ENCODE measurements at regions not wholly inside any gene's neighbourhood (a gene's known extent, or its start where the extent isn't known, plus 50 kb on each side); places are given as distances from the start of the nearest gene placed in this dataset.
"Not testable (repeated sequence)": the region's sequence is repeated elsewhere in the genome, so short reads cannot be mapped to it uniquely, and the experiment has no call there.

- H3K27ac Mint-ChIP-seq, result no peak overlapping the region
- no peak for ATAC-seq
- no peak for TF ChIP-seq CTCF (IDR thresholded peaks at IDR 0.05)
- DNase-seq, result no peak
- no peak overlapping the region for H3K4me3 Mint-ChIP-seq
- H3K4me1 ChIP-seq (ENCODE audit: control insufficient read depth, insufficient read depth, low read length), result no peaks in the 10 kb centered on the region
- H3K9me3 ChIP-seq (ENCODE audit: control insufficient read depth, insufficient read depth, low read length), result no peaks in the 10 kb centered on the region
- no peaks in the 10 kb centered on the region for H3K36me3 Mint-ChIP-seq
- intact Hi-C loops (cut with micrococcal nuclease), result no loop called here
- H3K27me3 ChIP-seq (ENCODE audit: control insufficient read depth, insufficient read depth, low read length), result peaks cover 5% of the 10 kb centered on the region
- no peaks in the 10 kb centered on the region for H3K9me3 Mint-ChIP-seq
- H3K27me3 Mint-ChIP-seq (ENCODE audit: low read depth in 2 of 2), result peaks cover 22 to 32% of the 10 kb centered on the region in 2 donors
- H3K4me1 Mint-ChIP-seq, result no peaks in the 10 kb centered on the region
- H3K27ac ChIP-seq (ENCODE audit: low read length), result no peak overlapping the region
- no peak overlapping the region for H3K4me3 ChIP-seq (ENCODE audit: low read length)
- H3K36me3 ChIP-seq (ENCODE audit: control insufficient read depth, insufficient read depth, low read length), result no peaks in the 10 kb centered on the region
Observed at GRCh38 chr2:204160989-204161388, 224.4 kb downstream of the ICOS start.

GRCh38 chr2:204161886-204162285 is 225.3 kb downstream of the ICOS start:
- intact Hi-C loops (cut with micrococcal nuclease), result no loop called here
- Histone ChIP-seq H3K4me3 (ENCODE audit: low read length) (no peak overlapping the region), H3K36me3 (ENCODE audit: control insufficient read depth, insufficient read depth, low read length) (no peaks in the 10 kb centered on the region), H3K9me3 (ENCODE audit: control insufficient read depth, insufficient read depth, low read length) (no peaks in the 10 kb centered on the region), H3K4me1 (ENCODE audit: control insufficient read depth, insufficient read depth, low read length) (no peaks in the 10 kb centered on the region), H3K27ac (ENCODE audit: low read length) (no peak overlapping the region), H3K27me3 (ENCODE audit: control insufficient read depth, insufficient read depth, low read length) (peaks cover 5% of the 10 kb centered on the region)
- no peak for TF ChIP-seq CTCF (IDR thresholded peaks at IDR 0.05)
- DNase-seq (no peak), ATAC-seq (no peak)
- H3K4me1 Mint-ChIP-seq, result no peaks in the 10 kb centered on the region
- H3K9me3 Mint-ChIP-seq, result no peaks in the 10 kb centered on the region
- no peak overlapping the region for H3K4me3 Mint-ChIP-seq
- H3K27ac Mint-ChIP-seq, result no peak overlapping the region
- no peaks in the 10 kb centered on the region for H3K36me3 Mint-ChIP-seq
- H3K27me3 Mint-ChIP-seq (ENCODE audit: low read depth in 2 of 2), result peaks cover 25 to 32% of the 10 kb centered on the region in 2 donors
- WGBS (ENCODE audit: insufficient coverage), result 89% methylated on average over 3 of the region's 3 CpGs

GRCh38 chr2:204166961-204167360 is 230.4 kb downstream of the ICOS start:
- TF ChIP-seq CTCF (IDR thresholded peaks at IDR 0.05), result no peak

GRCh38 chr2:204167670-204168069 is 231.1 kb downstream of the ICOS start:
- H3K27ac Mint-ChIP-seq; H3K27me3 Mint-ChIP-seq (ENCODE audit: low read depth in 2 of 2); H3K4me3 ChIP-seq (ENCODE audit: low read length); H3K27me3 ChIP-seq (ENCODE audit: control insufficient read depth, insufficient read depth, low read length); H3K4me3 Mint-ChIP-seq; ATAC-seq; H3K36me3 ChIP-seq (ENCODE audit: control insufficient read depth, insufficient read depth, low read length); H3K4me1 ChIP-seq (ENCODE audit: control insufficient read depth, insufficient read depth, low read length); H3K9me3 Mint-ChIP-seq; H3K36me3 Mint-ChIP-seq; DNase-seq; H3K4me1 Mint-ChIP-seq; H3K9me3 ChIP-seq (ENCODE audit: control insufficient read depth, insufficient read depth, low read length); intact Hi-C loops (cut with micrococcal nuclease); H3K27ac ChIP-seq (ENCODE audit: low read length): not testable (repeated sequence)
- WGBS (ENCODE audit: insufficient coverage), result 90% methylated on average over 6 of the region's 6 CpGs

More at GRCh38 chr2:204166961-204167360, 230.4 kb downstream of the ICOS start:
- Mint-ChIP-seq H3K36me3 (no peaks in the 10 kb centered on the region), H3K9me3 (no peaks in the 10 kb centered on the region), H3K4me3 (no peak overlapping the region), H3K27me3 (ENCODE audit: low read depth in 2 of 2) (peaks cover 9 to 10% of the 10 kb centered on the region in 2 donors), H3K4me1 (no peaks in the 10 kb centered on the region), H3K27ac (no peak overlapping the region)
- DNase-seq (no peak), ATAC-seq (no peak)
- intact Hi-C loops (cut with micrococcal nuclease), result no loop called here
- no peak overlapping the region for H3K4me3 ChIP-seq (ENCODE audit: low read length)
- H3K4me1 ChIP-seq (ENCODE audit: control insufficient read depth, insufficient read depth, low read length), result no peaks in the 10 kb centered on the region
- no peaks in the 10 kb centered on the region for H3K36me3 ChIP-seq (ENCODE audit: control insufficient read depth, insufficient read depth, low read length)
- H3K27me3 ChIP-seq (ENCODE audit: control insufficient read depth, insufficient read depth, low read length), result peaks cover under 1% of the 10 kb centered on the region
- WGBS (ENCODE audit: insufficient coverage), result no CpG with 5 or more reads among the region's 3 CpGs
- no peak overlapping the region for H3K27ac ChIP-seq (ENCODE audit: low read length)
- no peaks in the 10 kb centered on the region for H3K9me3 ChIP-seq (ENCODE audit: control insufficient read depth, insufficient read depth, low read length)
